GM19043 (cell line): ENCODE measurements at regions not wholly inside any gene's neighbourhood (a gene's known extent, or its start where the extent isn't known, plus 50 kb on each side); places are given as distances from the start of the nearest gene placed in this dataset.

Experiments
- ATAC-seq: cut with Tn5 transposase; IDR thresholded peaks from one replicate; pipeline ENCODE4 v1.9.1; 2021; ENCODE audit warnings: low read depth; ENCODE audit not compliant: unreplicated experiment

- ATAC-seq, result no peak
Measured at GRCh38 chr6:43858161-43859153, 88.4 kb downstream of the VEGFA start.

GRCh38 chr6:43856005-43856765 lies 86.2 kb downstream of the VEGFA start:
- no peak for ATAC-seq

GRCh38 chr6:43855247-43855646 lies 85.2 kb downstream of the VEGFA start:
- no peak for ATAC-seq

GRCh38 chr6:43853066-43853650 lies 83.1 kb downstream of the VEGFA start:
- ATAC-seq, result no peak

GRCh38 chr6:43852350-43852864 lies 82.4 kb downstream of the VEGFA start:
- no peak for ATAC-seq

GRCh38 chr6:43851204-43851865 lies 81.3 kb downstream of the VEGFA start:
- ATAC-seq, result no peak

- ATAC-seq, result no peak
Measured at GRCh38 chr6:43850314-43851203, 80.5 kb downstream of the VEGFA start.

GRCh38 chr6:43849844-43850243 lies 79.8 kb downstream of the VEGFA start:
- no peak for ATAC-seq

GRCh38 chr6:43848671-43849391 lies 78.8 kb downstream of the VEGFA start:
- ATAC-seq, result no peak

GRCh38 chr6:43847741-43848630 lies 78.0 kb downstream of the VEGFA start:
- ATAC-seq, result no peak

GRCh38 chr6:43846556-43846955 lies 76.5 kb downstream of the VEGFA start:
- no peak for ATAC-seq

- ATAC-seq, result no peak
Measured at GRCh38 chr6:43845646-43846045, 75.6 kb downstream of the VEGFA start.

GRCh38 chr6:43843669-43844171 lies 73.7 kb downstream of the VEGFA start:
- ATAC-seq, result no peak

- ATAC-seq, result no peak
Measured at GRCh38 chr6:43843097-43843645, 73.2 kb downstream of the VEGFA start.

GRCh38 chr6:43842231-43842794 lies 72.3 kb downstream of the VEGFA start:
- no peak for ATAC-seq

- ATAC-seq, result no peak
Measured at GRCh38 chr6:43840490-43841218, 70.6 kb downstream of the VEGFA start.
